HG02884 (cell line): ENCODE measurements at regions not wholly inside any gene's neighbourhood (a gene's known extent, or its start where the extent isn't known, plus 50 kb on each side); places are given as distances from the start of the nearest gene placed in this dataset.
"Not testable (repeated sequence)": the region's sequence is repeated elsewhere in the genome, so short reads cannot be mapped to it uniquely, and the experiment has no call there.

Source experiments
- ATAC-seq: cut with Tn5 transposase; IDR thresholded peaks from one replicate; pipeline ENCODE4 v1.9.1; 2021; ENCODE audit warnings: mild to moderate bottlenecking, moderate library complexity; ENCODE audit not compliant: unreplicated experiment

DNA sequence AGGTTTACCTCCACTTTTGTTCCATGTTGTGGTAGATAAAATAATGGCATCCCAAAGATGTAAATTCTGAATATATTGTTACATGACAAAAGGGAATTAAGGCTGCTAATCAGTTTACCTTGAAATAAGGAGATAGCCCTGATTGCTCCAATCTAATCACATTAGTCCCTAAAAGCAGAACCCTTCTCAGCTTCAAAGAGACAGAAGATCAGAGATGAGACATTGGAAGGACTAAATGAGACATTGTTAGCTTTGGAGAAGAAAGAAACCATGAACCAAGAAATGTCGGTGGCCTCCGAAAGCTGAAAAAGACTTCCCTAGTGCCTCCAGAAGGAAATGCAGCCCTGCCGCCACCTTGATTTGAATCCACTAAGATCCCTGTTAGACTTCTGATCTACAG is 82.8 kb upstream of the PARP8 start:
- ATAC-seq: no peak

DNA sequence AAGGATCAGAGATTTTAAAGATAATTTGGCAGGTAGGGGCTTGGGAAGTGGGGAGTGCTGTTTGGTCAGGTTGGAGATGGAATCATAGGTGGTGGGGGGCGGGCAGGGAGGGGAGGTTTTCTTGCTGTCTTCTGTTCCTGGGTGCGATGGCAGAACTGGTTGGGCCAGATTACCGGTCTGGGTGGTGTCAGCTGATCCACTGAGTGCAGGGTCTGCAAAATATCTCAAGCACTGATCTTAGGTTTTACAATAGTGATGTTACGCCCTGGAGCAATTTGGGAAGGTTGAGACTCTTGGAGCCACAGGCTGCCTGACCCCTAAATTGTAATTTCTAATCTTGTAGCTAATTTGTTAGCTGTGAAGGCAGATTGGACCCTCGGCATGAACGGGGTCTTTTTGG is 78.0 kb upstream of the PARP8 start:
- ATAC-seq: not testable (repeated sequence)

GRCh38 chr5:50590444-50591189 is 75.8 kb upstream of the PARP8 start:
- ATAC-seq: not testable (repeated sequence)

DNA sequence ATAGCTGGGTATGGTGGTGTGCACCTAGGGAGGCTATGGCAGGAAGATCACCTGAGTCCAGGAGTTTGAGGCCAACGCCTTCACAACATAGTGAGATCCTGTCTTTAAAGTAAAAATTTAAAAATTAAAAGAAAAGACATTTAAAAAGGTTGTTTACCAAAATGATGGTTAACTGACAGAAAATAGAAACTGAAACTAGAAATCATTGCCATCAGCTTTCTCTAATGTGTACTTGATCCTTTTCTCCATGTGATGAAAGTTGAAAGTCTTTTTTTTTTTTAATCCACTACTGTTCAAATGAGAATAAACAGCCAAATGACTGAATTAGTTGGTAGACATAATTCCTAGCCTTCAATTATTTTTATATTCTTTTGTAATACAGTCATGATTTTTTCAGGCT is 75.1 kb upstream of the PARP8 start:
- ATAC-seq: not testable (repeated sequence)

DNA sequence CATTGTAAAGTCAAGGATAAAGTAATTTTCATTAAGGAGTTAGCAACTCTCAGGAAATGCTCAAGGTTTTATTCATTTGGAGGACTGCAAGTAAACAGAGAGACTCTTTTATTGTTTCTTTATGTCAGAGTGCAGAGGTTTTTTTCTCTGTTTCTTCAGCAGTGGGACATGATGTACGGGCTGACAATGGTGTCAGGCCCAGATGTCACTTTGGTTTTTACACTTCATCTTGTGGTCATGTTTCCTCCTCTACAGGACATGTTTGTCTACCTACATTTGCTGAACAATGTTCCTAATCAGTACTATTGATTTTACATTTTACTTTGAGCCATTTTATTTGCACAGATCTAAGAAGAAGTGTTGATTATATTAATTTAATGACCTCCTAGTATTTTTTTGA is 72.8 kb upstream of the PARP8 start:
- no peak for ATAC-seq

DNA sequence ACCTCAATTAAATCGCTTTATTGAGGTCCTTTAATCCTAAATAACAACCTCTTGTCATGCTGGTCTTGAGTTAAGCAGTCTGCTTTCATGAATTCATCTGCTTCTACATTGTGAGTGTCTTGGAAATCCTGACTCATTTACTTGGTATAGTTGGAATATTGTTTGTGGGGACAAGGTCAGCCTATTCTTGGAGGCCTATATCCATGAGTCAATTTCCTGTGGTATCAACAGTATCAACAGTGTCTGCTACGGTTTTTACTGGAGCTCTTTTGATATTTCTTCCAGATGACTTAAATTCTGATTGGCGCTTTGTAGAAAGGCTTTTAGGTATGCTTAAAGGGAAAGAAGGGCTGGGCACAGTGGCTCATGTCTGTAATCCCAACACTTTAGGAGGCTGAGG is 71.2 kb upstream of the PARP8 start:
- no peak for ATAC-seq

DNA sequence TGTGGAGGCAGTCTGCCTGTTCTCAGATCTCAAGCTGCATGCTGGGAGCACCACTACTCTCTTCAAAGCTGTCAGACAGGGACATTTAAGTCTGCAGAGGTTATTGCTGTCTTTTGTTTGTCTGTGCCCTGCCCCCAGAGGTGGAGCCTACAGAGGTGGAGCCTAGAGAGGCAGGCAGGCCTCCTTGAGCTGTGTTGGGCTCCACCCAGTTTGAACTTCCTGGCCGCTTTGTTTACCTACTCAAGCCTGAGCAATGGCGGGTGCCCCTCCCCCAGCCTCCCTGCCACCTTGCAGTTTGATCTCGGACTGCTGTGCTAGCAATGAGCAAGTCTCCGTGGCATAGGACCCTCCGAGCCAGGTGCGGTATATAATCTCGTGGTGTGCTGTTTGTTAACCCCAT is 64.9 kb upstream of the PARP8 start:
- ATAC-seq: not testable (repeated sequence)

DNA sequence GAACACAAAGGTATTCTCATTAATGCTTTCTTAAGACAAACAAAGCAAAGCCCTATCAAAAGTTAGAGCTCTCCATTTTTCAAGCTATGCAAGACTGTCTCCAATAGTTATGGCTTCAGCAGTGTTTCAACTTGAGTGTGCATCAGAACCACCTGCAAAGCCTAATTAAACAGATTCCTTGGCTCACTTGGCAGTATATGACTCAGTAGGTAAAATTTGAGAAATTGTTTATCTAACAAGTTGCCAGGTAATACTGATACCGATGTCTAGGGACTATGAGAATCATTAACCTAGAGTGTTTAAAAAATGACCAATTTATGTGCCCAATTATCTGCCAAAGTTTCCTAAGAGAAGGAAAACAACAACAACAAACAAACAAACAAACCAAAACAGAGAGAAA is 60.3 kb upstream of the PARP8 start:
- no peak for ATAC-seq

GRCh38 chr5:50607456-50607855 is 59.0 kb upstream of the PARP8 start:
- ATAC-seq: not testable (repeated sequence)

DNA sequence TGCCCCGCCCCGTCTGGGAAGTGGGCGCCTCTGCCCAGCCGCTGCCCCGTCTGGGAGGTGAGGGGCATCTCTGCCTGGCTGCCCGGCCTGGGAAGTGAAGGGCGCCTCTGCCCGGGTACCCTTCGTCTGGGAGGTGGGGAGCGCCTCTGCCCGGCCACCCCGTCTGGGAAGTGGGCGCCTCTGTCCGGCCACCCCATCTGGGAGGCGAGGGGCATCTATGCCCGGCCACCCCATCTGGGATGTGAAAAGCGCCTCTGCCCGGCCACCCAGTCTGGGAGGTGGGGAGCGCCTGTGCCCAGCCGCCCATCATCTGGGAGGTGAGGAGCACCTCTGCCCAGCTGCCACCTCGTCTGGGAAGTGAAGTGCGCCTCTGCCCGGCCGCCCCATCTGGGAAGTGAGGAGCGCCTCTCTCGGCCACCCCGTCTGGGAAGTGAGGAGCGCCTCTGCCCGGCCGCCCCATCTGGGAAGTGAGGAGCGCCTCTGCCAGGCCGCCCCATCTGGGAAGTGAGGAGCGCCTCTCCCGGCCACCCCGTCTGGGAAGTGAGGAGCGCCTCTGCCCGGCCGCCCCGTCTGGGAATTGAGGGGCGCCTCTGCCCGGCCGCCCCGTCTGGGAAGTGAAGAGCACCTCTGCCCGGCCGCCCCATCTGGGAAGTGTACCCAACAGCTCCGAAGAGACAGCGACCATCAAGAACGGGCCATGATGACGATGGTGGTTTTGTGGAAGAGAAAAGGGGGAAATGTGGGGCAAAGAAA is 58.3 kb upstream of the PARP8 start:
- ATAC-seq: not testable (repeated sequence)

DNA sequence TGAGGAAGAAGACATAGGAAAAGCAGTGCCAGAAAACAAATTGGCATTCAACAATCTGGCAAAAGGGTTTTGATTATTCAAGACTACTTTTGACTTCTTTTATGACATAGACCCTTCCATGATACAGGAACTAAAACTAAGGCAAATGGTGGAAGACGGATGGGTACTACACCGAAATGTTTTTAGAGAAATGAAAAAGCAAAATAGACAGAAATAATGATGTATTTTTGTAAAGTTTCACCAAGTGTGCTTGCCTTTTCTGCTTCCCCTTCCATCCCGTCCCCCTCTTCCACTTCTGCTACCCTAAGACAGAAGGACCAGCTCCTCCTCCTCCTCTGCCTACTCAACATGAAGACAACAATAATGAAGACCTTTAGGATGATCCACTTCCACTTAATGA is 53.4 kb upstream of the PARP8 start:
- not testable (repeated sequence) for ATAC-seq
